Spleen (tissue), 7 donors: ENCODE measurements at regions not wholly inside any gene's neighbourhood (a gene's known extent, or its start where the extent isn't known, plus 50 kb on each side); places are given as distances from the start of the nearest gene placed in this dataset.

ENCODE experiments used
- CTCF ChIP-seq, 11 experiments: fragments of 200-600 bp in 7 of 11; fragments of 450-650 bp in 4 of 11; sonication (generic) in 4 of 11; IDR thresholded peaks in 8 of 11; conservative IDR thresholded peaks in 3 of 11; 1 replicate in 7 of 11; 2 replicates in 4 of 11; pipeline versions ENCODE4 v1.4.0 to v1.8.0; 2016 to 2021; ENCODE audit warnings: antibody characterized with exemption in 11 of 11, inconsistent platforms in 4 of 11, mild to moderate bottlenecking in 1 of 11
- POLR2A ChIP-seq, 3 donors: fragments of 450-650 bp; IDR thresholded peaks; one replicate each; pipeline ENCODE4 v1.5.1; 2017; ENCODE audit warnings: antibody characterized with exemption in 3 of 3, mild to moderate bottlenecking in 1 of 3
- POLR2AphosphoS5 ChIP-seq, 3 donors: sonication (generic); formaldehyde crosslinking; IDR thresholded peaks; one replicate each; pipeline ENCODE4 v1.5.1; 2017; ENCODE audit warnings: antibody characterized with exemption in 3 of 3
- donor health status: DM: no; HTN: no; CAD: no; lungs with moderate emphysema.
- donor health status: DM: no; HTN: no; CAD: no.
- donor health status: DM: no; HTN: no; CAD: no.

GRCh38 chr3:22862111-22862510, 341.0 kb upstream of the UBE2E2 start:
- no peak for TF ChIP-seq CTCF (IDR thresholded peaks at IDR 0.05 in 8 of 11, conservative IDR thresholded peaks at IDR 0.05 in 3 of 11)
- no peak for TF ChIP-seq POLR2A (IDR thresholded peaks at IDR 0.05)
- TF ChIP-seq POLR2AphosphoS5 (IDR thresholded peaks at IDR 0.05) = no peak
